Keratinocyte (primary cell): ENCODE measurements at regions not wholly inside any gene's neighbourhood (a gene's known extent, or its start where the extent isn't known, plus 50 kb on each side); places are given as distances from the start of the nearest gene placed in this dataset.

Experiments
- DNase-seq: peaks from one replicate; pipeline ENCODE4 v3.0.0-alpha.2; 2011; ENCODE audit warnings: low read depth, missing footprints, low spot score
- FAIRE-seq: peaks from 2 replicates; lab custom pipeline; 2011; peaks lifted over from hg19 to GRCh38; lab: Jason Lieb, UNC
- H2AFZ ChIP-seq: 2 replicates; pipeline ENCODE4 v1.6.0; 2012; ENCODE audit warnings: low read length, control low read depth, inconsistent platforms; ENCODE audit not compliant: control insufficient read depth
- H3K27ac ChIP-seq: 2 replicates; pipeline ENCODE4 v1.5.1; 2011; ENCODE audit warnings: low read length; ENCODE audit not compliant: control insufficient read depth, insufficient read depth
- H3K27me3 ChIP-seq: 3 replicates; pipeline ENCODE4 v1.6.0; 2011; ENCODE audit warnings: low read length; ENCODE audit not compliant: control insufficient read depth, insufficient read depth; ENCODE audit errors: extremely low read depth
- H3K36me3 ChIP-seq, 2 experiments: 2 replicates in 1 of 2; 3 replicates in 1 of 2; pipeline ENCODE4 v1.5.1; 2011; ENCODE audit warnings: low read length in 2 of 2, mild to moderate bottlenecking in 1 of 2; ENCODE audit not compliant: control insufficient read depth in 2 of 2, insufficient read depth in 2 of 2; ENCODE audit errors: extremely low read depth in 1 of 2
- H3K4me1 ChIP-seq: 3 replicates; pipeline ENCODE4 v1.5.1; 2011; ENCODE audit warnings: low read length; ENCODE audit not compliant: control insufficient read depth, insufficient read depth; ENCODE audit errors: extremely low read depth
- H3K4me2 ChIP-seq: 3 replicates; pipeline ENCODE4 v1.6.0; 2011; ENCODE audit warnings: low read depth, low read length; ENCODE audit not compliant: control insufficient read depth, insufficient read depth; ENCODE audit errors: extremely low read depth
- H3K4me3 ChIP-seq, 3 experiments: fragments of 200-600 bp in 1 of 3; sonication (generic) in 1 of 3; 2 replicates in 2 of 3; 3 replicates in 1 of 3; pipeline ENCODE4 v1.5.1; 2011 to 2016; ENCODE audit warnings: low read length in 3 of 3, mild to moderate bottlenecking in 3 of 3, control low read depth in 2 of 3, inconsistent platforms in 1 of 3, low read depth in 1 of 3, mixed read lengths in 1 of 3, mixed run types in 1 of 3, moderate library complexity in 1 of 3; ENCODE audit not compliant: control insufficient read depth in 2 of 3, insufficient read depth in 2 of 3; ENCODE audit errors: extremely low read depth in 1 of 3
- H3K79me2 ChIP-seq: 2 replicates; pipeline ENCODE4 v1.6.0; 2012; ENCODE audit warnings: low read length; ENCODE audit not compliant: control insufficient read depth, insufficient read depth
- H3K9ac ChIP-seq: 3 replicates; pipeline ENCODE4 v1.6.0; 2011; ENCODE audit warnings: low read length; ENCODE audit not compliant: control insufficient read depth, insufficient read depth; ENCODE audit errors: extremely low read depth
- H3K9me1 ChIP-seq: 3 replicates; pipeline ENCODE4 v1.6.0; 2011; ENCODE audit warnings: low read length; ENCODE audit not compliant: control insufficient read depth, insufficient read depth; ENCODE audit errors: extremely low read depth
- H3K9me3 ChIP-seq: 2 replicates; pipeline ENCODE4 v1.5.1; 2012; ENCODE audit warnings: low read depth, low read length; ENCODE audit not compliant: control insufficient read depth
- H4K20me1 ChIP-seq: 3 replicates; pipeline ENCODE4 v1.6.0; 2011; ENCODE audit warnings: low read length; ENCODE audit not compliant: control insufficient read depth, insufficient read depth; ENCODE audit errors: extremely low read depth
- EZH2 ChIP-seq: IDR thresholded peaks from one replicate; pipeline ENCODE4 v1.6.1; 2012; ENCODE audit warnings: inconsistent platforms, mild to moderate bottlenecking, low read length, moderate library complexity
- dilution Hi-C: fragments of 300-500 bp; cut with MboI; formaldehyde crosslinking; loops from one replicate; pipeline ENCODE4 v1.7.0; 2020; ENCODE audit warnings: low sequenced_read_pairs; ENCODE audit not compliant: extremely low pct_ligation_motif_present
- TF ChIP-seq, protein P1 (sequence below), 3 experiments: IDR thresholded peaks in 1 of 3; conservative IDR thresholded peaks in 1 of 3; optimal IDR thresholded peaks in 1 of 3; 2 replicates in 2 of 3; 3 replicates in 1 of 3; pipeline versions ENCODE3 to v1.5.1; 2011; ENCODE audit warnings: low read length in 3 of 3, mild to moderate bottlenecking in 3 of 3, moderate library complexity in 2 of 3, control low read depth in 1 of 3, inconsistent platforms in 1 of 3; ENCODE audit not compliant: insufficient read depth in 2 of 3; ENCODE audit errors: extremely low read depth in 1 of 3

DNA sequence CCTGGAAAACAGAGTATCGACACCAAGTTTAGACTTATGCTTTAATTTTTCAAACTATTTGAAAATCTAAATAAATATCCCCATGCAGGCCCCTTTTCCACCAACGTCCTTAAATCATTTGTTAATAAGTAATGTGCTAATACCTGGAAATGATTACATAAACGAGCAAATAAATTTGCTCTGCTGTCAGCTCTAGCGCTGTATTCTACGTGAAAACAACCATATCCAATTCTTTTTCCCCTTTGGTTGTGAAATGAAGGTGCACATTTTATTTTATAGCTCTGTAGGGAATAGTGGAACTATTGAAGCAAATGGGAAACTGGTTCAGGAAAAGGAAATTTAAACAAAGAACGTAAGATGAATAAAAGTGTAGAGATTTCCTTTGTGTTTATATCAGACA is 137.7 kb upstream of the ZNF608 start:
- DNase-seq: no peak
- FAIRE-seq: no peak
- Histone ChIP-seq H3K4me3 (no peak overlapping the region), H2AFZ (no peak overlapping the region), H3K9ac (no peak overlapping the region), H3K79me2 (no peaks in the 10 kb centered on the region), H3K36me3 (no peaks in the 10 kb centered on the region), H3K27ac (no peak overlapping the region), H3K4me1 (no peaks in the 10 kb centered on the region), H3K27me3 (no peaks in the 10 kb centered on the region), H3K9me1 (no peaks in the 10 kb centered on the region), H3K4me2 (no peak overlapping the region), H4K20me1 (no peaks in the 10 kb centered on the region), H3K9me3 (no peaks in the 10 kb centered on the region)
- no peak for TF ChIP-seq EZH2
- TF ChIP-seq, protein P1, sequence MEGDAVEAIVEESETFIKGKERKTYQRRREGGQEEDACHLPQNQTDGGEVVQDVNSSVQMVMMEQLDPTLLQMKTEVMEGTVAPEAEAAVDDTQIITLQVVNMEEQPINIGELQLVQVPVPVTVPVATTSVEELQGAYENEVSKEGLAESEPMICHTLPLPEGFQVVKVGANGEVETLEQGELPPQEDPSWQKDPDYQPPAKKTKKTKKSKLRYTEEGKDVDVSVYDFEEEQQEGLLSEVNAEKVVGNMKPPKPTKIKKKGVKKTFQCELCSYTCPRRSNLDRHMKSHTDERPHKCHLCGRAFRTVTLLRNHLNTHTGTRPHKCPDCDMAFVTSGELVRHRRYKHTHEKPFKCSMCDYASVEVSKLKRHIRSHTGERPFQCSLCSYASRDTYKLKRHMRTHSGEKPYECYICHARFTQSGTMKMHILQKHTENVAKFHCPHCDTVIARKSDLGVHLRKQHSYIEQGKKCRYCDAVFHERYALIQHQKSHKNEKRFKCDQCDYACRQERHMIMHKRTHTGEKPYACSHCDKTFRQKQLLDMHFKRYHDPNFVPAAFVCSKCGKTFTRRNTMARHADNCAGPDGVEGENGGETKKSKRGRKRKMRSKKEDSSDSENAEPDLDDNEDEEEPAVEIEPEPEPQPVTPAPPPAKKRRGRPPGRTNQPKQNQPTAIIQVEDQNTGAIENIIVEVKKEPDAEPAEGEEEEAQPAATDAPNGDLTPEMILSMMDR (optimal IDR thresholded peaks at IDR 0.05 in 1 of 3, IDR thresholded peaks at IDR 0.05 in 1 of 3, conservative IDR thresholded peaks at IDR 0.05 in 1 of 3; ENCODE audit: extremely low read depth in 1 of 3, insufficient read depth in 2 of 3, low read length in 3 of 3): no peak
- dilution Hi-C loops: no loop called here

DNA sequence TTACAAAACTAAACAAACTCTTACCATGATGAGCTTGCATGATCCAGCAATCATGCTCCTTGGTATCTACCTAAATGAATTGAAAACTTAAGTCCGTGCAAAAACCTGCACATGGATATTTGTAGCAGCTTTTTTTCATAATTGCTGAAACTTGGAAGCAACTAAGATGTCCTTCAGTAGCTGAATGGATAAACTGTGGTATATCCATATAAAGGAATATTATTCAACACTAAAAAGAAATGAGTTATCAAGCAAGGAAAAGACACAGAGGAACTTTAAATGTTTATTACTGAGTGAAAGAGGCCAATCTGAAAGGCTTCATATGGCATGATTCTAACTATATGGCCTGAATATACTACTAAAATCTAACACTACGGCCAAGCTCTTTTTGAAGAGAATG is 139.1 kb upstream of the ZNF608 start:
- Histone ChIP-seq H3K36me3 (no peaks in the 10 kb centered on the region), H2AFZ (no peak overlapping the region), H3K4me2 (no peak overlapping the region), H3K4me1 (no peaks in the 10 kb centered on the region), H3K9ac (no peak overlapping the region), H3K27ac (no peak overlapping the region), H3K4me3 (no peak overlapping the region), H3K27me3 (no peaks in the 10 kb centered on the region), H3K9me3 (no peaks in the 10 kb centered on the region), H3K79me2 (no peaks in the 10 kb centered on the region), H3K9me1 (no peaks in the 10 kb centered on the region), H4K20me1 (no peaks in the 10 kb centered on the region)
- FAIRE-seq (no peak), DNase-seq (no peak)
- dilution Hi-C loops: no loop called here
- TF ChIP-seq, protein P1 (optimal IDR thresholded peaks at IDR 0.05 in 1 of 3, IDR thresholded peaks at IDR 0.05 in 1 of 3, conservative IDR thresholded peaks at IDR 0.05 in 1 of 3; ENCODE audit: extremely low read depth in 1 of 3, insufficient read depth in 2 of 3, low read length in 3 of 3): no peak
- no peak for TF ChIP-seq EZH2
